OCI-LY3 (cell line): ENCODE measurements at regions not wholly inside any gene's neighbourhood (a gene's known extent, or its start where the extent isn't known, plus 50 kb on each side); places are given as distances from the start of the nearest gene placed in this dataset.

ENCODE experiments used
- H2AFZ ChIP-seq: fragments of 200-600, 300-600 bp; shearing (Covaris generic); 2 replicates; pipeline ENCODE4 v1.6.0; 2014; ENCODE audit warnings: antibody characterized with exemption, low read depth, low read length
- H3K27ac ChIP-seq: fragments of 200-600, 300-600 bp; sonication (generic); 2 replicates; pipeline ENCODE4 v1.5.1; 2014; ENCODE audit warnings: mild to moderate bottlenecking, low read length, moderate library complexity, mixed read lengths
- H3K27me3 ChIP-seq: fragments of 200-600, 300-600 bp; sonication (generic); 2 replicates; pipeline ENCODE4 v1.6.1; 2014; ENCODE audit warnings: low read depth, low read length, mixed read lengths
- H3K36me3 ChIP-seq: fragments of 200-600, 300-600 bp; sonication (generic); replicated peaks from 2 replicates; pipeline ENCODE3; 2014; ENCODE audit warnings: low read depth, low read length, mixed read lengths
- H3K4me1 ChIP-seq: fragments of 300-600, 200-600 bp; sonication (generic); 2 replicates; pipeline ENCODE4 v1.6.1; 2014; ENCODE audit warnings: low read length, mixed read lengths
- H3K4me2 ChIP-seq: fragments of 200-600, 300-600 bp; sonication (generic); 2 replicates; pipeline ENCODE4 v1.6.1; 2014; ENCODE audit warnings: low read length, mixed read lengths
- H3K4me3 ChIP-seq: fragments of 300-600, 200-600 bp; sonication (generic); 2 replicates; pipeline ENCODE4 v1.5.1; 2014; ENCODE audit warnings: antibody characterized with exemption, mild to moderate bottlenecking, low read length, moderate library complexity
- H3K79me2 ChIP-seq: fragments of 300-600, 200-600 bp; shearing (Covaris generic); 2 replicates; pipeline ENCODE4 v1.6.1; 2014; ENCODE audit warnings: mild to moderate bottlenecking, low read length, mixed read lengths
- H3K9ac ChIP-seq: fragments of 300-600, 200-600 bp; shearing (Covaris generic); 2 replicates; pipeline ENCODE4 v1.6.0; 2014; ENCODE audit warnings: mild to moderate bottlenecking, low read length, moderate library complexity
- H3K9me3 ChIP-seq: fragments of 200-600, 300-600 bp; shearing (Covaris generic); 2 replicates; pipeline ENCODE4 v1.6.1; 2014; ENCODE audit warnings: low read length, mixed read lengths; ENCODE audit not compliant: insufficient read depth
- H4K20me1 ChIP-seq: fragments of 200-600, 300-600 bp; sonication (generic); 2 replicates; pipeline ENCODE4 v1.6.1; 2016; ENCODE audit warnings: low read length, mixed read lengths; ENCODE audit not compliant: insufficient read depth
- EZH2phosphoT487 ChIP-seq: fragments of 200-600 bp; shearing (Covaris generic); IDR thresholded peaks from 2 replicates; pipeline ENCODE4 v1.6.1; 2018; ENCODE audit warnings: antibody characterized with exemption, mixed run types, low read depth
- TF ChIP-seq, protein P1 (sequence below): fragments of 200-600, 300-600 bp; sonication (generic); IDR thresholded peaks from 2 replicates; pipeline ENCODE4 v1.5.1; 2014; ENCODE audit warnings: antibody characterized with exemption, low read length, low read depth

GRCh38 chr2:76413436-76413835 lies 702.7 kb upstream of the GCFC2 start:
- no peaks in the 10 kb centered on the region for H4K20me1 ChIP-seq
- no peak overlapping the region for H3K4me2 ChIP-seq
- TF ChIP-seq, protein P1, sequence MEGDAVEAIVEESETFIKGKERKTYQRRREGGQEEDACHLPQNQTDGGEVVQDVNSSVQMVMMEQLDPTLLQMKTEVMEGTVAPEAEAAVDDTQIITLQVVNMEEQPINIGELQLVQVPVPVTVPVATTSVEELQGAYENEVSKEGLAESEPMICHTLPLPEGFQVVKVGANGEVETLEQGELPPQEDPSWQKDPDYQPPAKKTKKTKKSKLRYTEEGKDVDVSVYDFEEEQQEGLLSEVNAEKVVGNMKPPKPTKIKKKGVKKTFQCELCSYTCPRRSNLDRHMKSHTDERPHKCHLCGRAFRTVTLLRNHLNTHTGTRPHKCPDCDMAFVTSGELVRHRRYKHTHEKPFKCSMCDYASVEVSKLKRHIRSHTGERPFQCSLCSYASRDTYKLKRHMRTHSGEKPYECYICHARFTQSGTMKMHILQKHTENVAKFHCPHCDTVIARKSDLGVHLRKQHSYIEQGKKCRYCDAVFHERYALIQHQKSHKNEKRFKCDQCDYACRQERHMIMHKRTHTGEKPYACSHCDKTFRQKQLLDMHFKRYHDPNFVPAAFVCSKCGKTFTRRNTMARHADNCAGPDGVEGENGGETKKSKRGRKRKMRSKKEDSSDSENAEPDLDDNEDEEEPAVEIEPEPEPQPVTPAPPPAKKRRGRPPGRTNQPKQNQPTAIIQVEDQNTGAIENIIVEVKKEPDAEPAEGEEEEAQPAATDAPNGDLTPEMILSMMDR, result no peak
- H3K4me3 ChIP-seq, result no peak overlapping the region
- H3K9me3 ChIP-seq, result no peaks in the 10 kb centered on the region
- H3K27me3 ChIP-seq, result no peaks in the 10 kb centered on the region
- 0 out of 2 replicates have a peak, but pooled peaks cover 4% of the 10 kb centered on the region for H3K4me1 ChIP-seq
- H3K36me3 ChIP-seq, result no peaks in the 10 kb centered on the region
- H3K9ac ChIP-seq, result no peak overlapping the region
- no peak overlapping the region for H2AFZ ChIP-seq
- no peaks in the 10 kb centered on the region for H3K79me2 ChIP-seq
- no peak overlapping the region for H3K27ac ChIP-seq

- Histone ChIP-seq H3K36me3 (no peaks in the 10 kb centered on the region), H3K27ac (no peak overlapping the region)
- TF ChIP-seq, protein P1, result no peak
- no peak for TF ChIP-seq EZH2phosphoT487
Measured at GRCh38 chr2:76406134-76406855, 695.6 kb upstream of the GCFC2 start.

DNA sequence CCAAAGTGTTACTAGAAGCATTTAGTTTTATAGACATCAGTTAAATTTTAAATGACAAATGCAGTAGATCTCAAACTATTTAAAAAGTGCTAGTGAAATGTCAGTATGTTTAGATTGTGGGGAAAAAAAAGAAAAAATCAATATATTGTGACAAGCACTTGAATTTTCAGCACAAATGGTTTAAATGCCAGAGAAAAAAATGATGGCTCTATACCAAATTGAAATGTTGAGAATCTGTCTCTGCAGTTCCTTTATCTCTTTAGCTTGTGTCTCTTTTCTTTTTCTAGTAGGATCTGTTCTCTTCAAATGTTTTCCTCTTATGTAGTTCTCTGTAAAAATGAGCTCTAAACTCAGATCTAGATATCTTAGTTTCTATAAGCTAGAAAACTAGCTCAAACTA lies 682.6 kb upstream of the GCFC2 start:
- no peak for TF ChIP-seq EZH2phosphoT487
- TF ChIP-seq, protein P1, result no peak
- no peak overlapping the region for H2AFZ ChIP-seq
- H3K27me3 ChIP-seq, result no peaks in the 10 kb centered on the region
- H3K4me3 ChIP-seq, result no peak overlapping the region
- no peaks in the 10 kb centered on the region for H3K36me3 ChIP-seq
- H3K4me1 ChIP-seq, result 0 out of 2 replicates have a peak, but pooled peaks cover 4% of the 10 kb centered on the region
- no peak overlapping the region for H3K4me2 ChIP-seq
- no peak overlapping the region for H3K9ac ChIP-seq
- H3K27ac ChIP-seq, result no peak overlapping the region
- no peaks in the 10 kb centered on the region for H3K79me2 ChIP-seq
- no peaks in the 10 kb centered on the region for H3K9me3 ChIP-seq
- no peaks in the 10 kb centered on the region for H4K20me1 ChIP-seq

More at GRCh38 chr2:76406134-76406855, 695.6 kb upstream of the GCFC2 start:
- H3K79me2 ChIP-seq, result no peaks in the 10 kb centered on the region
- H3K4me1 ChIP-seq, result no peaks in the 10 kb centered on the region
- H3K27me3 ChIP-seq, result no peaks in the 10 kb centered on the region
- H3K9me3 ChIP-seq, result no peaks in the 10 kb centered on the region
- H3K4me3 ChIP-seq, result no peak overlapping the region
- no peak overlapping the region for H3K4me2 ChIP-seq
- no peak overlapping the region for H3K9ac ChIP-seq
- H2AFZ ChIP-seq, result no peak overlapping the region
- no peaks in the 10 kb centered on the region for H4K20me1 ChIP-seq

- Histone ChIP-seq H3K4me2 (no peak overlapping the region), H3K9me3 (no peaks in the 10 kb centered on the region), H3K79me2 (no peaks in the 10 kb centered on the region), H3K36me3 (no peaks in the 10 kb centered on the region), H3K4me1 (0 out of 2 replicates have a peak, but pooled peaks cover 4% of the 10 kb centered on the region), H3K27ac (no peak overlapping the region), H2AFZ (no peak overlapping the region), H3K9ac (no peak overlapping the region), H3K27me3 (no peaks in the 10 kb centered on the region), H4K20me1 (no peaks in the 10 kb centered on the region), H3K4me3 (no peak overlapping the region)
- TF ChIP-seq EZH2phosphoT487, result no peak
- TF ChIP-seq, protein P1, result no peak
Measured at GRCh38 chr2:76391678-76392077, 681.0 kb upstream of the GCFC2 start.
